SK-N-SH (cell line): ENCODE measurements at regions not wholly inside any gene's neighbourhood (a gene's known extent, or its start where the extent isn't known, plus 50 kb on each side); places are given as distances from the start of the nearest gene placed in this dataset.

ENCODE experiments used
- CTCF ChIA-PET: fragments of 300-600, 350-600 bp; formaldehyde crosslinking; extraction: SDS; loops from one replicate; lab custom pipeline; 2021; lab: Yijun Ruan, JAX
- POLR2A ChIA-PET: fragments of 350-600 bp; sonication (Branson Sonifier 250); formaldehyde crosslinking; extraction: SDS; loops from one replicate; lab custom pipeline; 2020; ENCODE audit warnings: antibody characterized with exemption, inconsistent platforms; lab: Yijun Ruan, JAX
- DNase-seq: peaks from one replicate; pipeline ENCODE4 v3.0.0; 2012
- H2AFZ ChIP-seq: fragments of 200-600 bp; sonication (generic); 2 replicates; pipeline ENCODE4 v1.8.1; 2016; ENCODE audit warnings: antibody characterized with exemption, mild to moderate bottlenecking, low read depth
- H3F3A ChIP-seq: fragments of 200-600 bp; sonication (generic); replicated peaks from 2 replicates; pipeline ENCODE3; 2016; ENCODE audit warnings: antibody characterized with exemption, mild to moderate bottlenecking; ENCODE audit not compliant: insufficient read depth
- H3K27ac ChIP-seq, 2 experiments: fragments of 200-500 bp in 1 of 2; fragments of 200-600 bp in 1 of 2; sonication (Bioruptor generic) in 1 of 2; sonication (generic), shearing (Covaris generic) in 1 of 2; 2 replicates each; pipeline versions ENCODE4 v1.5.1 to v1.6.1; 2014 to 2016; ENCODE audit warnings: low read depth in 2 of 2, inconsistent platforms in 1 of 2, low read length in 1 of 2, mild to moderate bottlenecking in 1 of 2, mixed read lengths in 1 of 2
- H3K27me3 ChIP-seq: fragments of 200-600 bp; sonication (generic), shearing (Covaris generic); 2 replicates; pipeline ENCODE4 v1.6.1; 2016; ENCODE audit warnings: mixed run types; ENCODE audit not compliant: insufficient read depth
- H3K36me3 ChIP-seq, 2 experiments: fragments of 200-500 bp in 1 of 2; fragments of 200-600 bp in 1 of 2; sonication (Bioruptor generic) in 1 of 2; sonication (generic) in 1 of 2; replicated peaks in 1 of 2; 2 replicates each; pipeline versions ENCODE3 to v1.5.1; 2014 to 2016; ENCODE audit warnings: low read length in 1 of 2, mild to moderate bottlenecking in 1 of 2; ENCODE audit not compliant: insufficient read depth in 2 of 2, control insufficient read depth in 1 of 2
- H3K4me1 ChIP-seq, 2 experiments: fragments of 200-500 bp in 1 of 2; fragments of 200-600 bp in 1 of 2; sonication (Bioruptor generic) in 1 of 2; sonication (generic), shearing (Covaris generic) in 1 of 2; 2 replicates each; pipeline versions ENCODE4 v1.5.1 to v1.6.1; 2014 to 2016; ENCODE audit warnings: low read depth in 1 of 2, low read length in 1 of 2, mixed run types in 1 of 2; ENCODE audit not compliant: insufficient read depth in 2 of 2, control insufficient read depth in 1 of 2
- H3K4me2 ChIP-seq: fragments of 200-600 bp; sonication (generic), shearing (Covaris generic); 2 replicates; pipeline ENCODE4 v1.6.1; 2017; ENCODE audit warnings: mixed run types
- H3K4me3 ChIP-seq, 2 experiments: fragments of 200-500 bp in 1 of 2; fragments of 200-600 bp in 1 of 2; sonication (Bioruptor generic) in 1 of 2; sonication (generic), shearing (Covaris generic) in 1 of 2; 2 replicates each; pipeline versions ENCODE4 v1.5.1 to v1.8.1; 2014 to 2016; ENCODE audit warnings: low read depth in 2 of 2, inconsistent platforms in 1 of 2, low read length in 1 of 2, mild to moderate bottlenecking in 1 of 2, mixed read lengths in 1 of 2, moderate library complexity in 1 of 2
- H3K79me2 ChIP-seq: fragments of 200-600 bp; sonication (generic); 2 replicates; pipeline ENCODE4 v1.8.1; 2017; ENCODE audit warnings: mild to moderate bottlenecking; ENCODE audit not compliant: insufficient read depth
- H3K9ac ChIP-seq: fragments of 200-600 bp; sonication (generic); 2 replicates; pipeline ENCODE4 v1.6.1; 2017; ENCODE audit warnings: mixed run types
- H3K9me2 ChIP-seq: fragments of 200-600 bp; sonication (generic); 2 replicates; pipeline ENCODE4 v1.6.1; 2017; ENCODE audit warnings: mixed run types
- H3K9me3 ChIP-seq: fragments of 200-600 bp; sonication (generic); 2 replicates; pipeline ENCODE4 v1.6.1; 2017; ENCODE audit warnings: mixed run types, mild to moderate bottlenecking, moderate library complexity
- H4K20me1 ChIP-seq: fragments of 200-600 bp; sonication (generic); 2 replicates; pipeline ENCODE4 v1.6.1; 2017; ENCODE audit warnings: mild to moderate bottlenecking, mixed run types; ENCODE audit not compliant: insufficient read depth
- CTCF ChIP-seq: fragments of 200-600 bp; sonication (generic); IDR thresholded peaks from 2 replicates; pipeline ENCODE4 v1.6.1; 2017; ENCODE audit warnings: antibody characterized with exemption, mild to moderate bottlenecking, moderate library complexity
- FOXJ3 ChIP-seq: sonication (generic); formaldehyde crosslinking; IDR thresholded peaks from 2 replicates; pipeline ENCODE4 v1.5.1; 2020; ENCODE audit warnings: mild to moderate bottlenecking, missing genetic modification reagents
- FOXM1 ChIP-seq: IDR thresholded peaks from 2 replicates; pipeline ENCODE4 v1.4.0; 2012; ENCODE audit warnings: low read depth, mild to moderate bottlenecking
- GABPA ChIP-seq: IDR thresholded peaks from 2 replicates; pipeline ENCODE4 v1.4.0; 2012; ENCODE audit warnings: low read depth, mild to moderate bottlenecking
- GATA2 ChIP-seq: sonication (generic); formaldehyde crosslinking; IDR thresholded peaks from 2 replicates; pipeline ENCODE4 v1.5.0; 2020; ENCODE audit warnings: mild to moderate bottlenecking, missing genetic modification reagents
- JUND ChIP-seq: IDR thresholded peaks from 2 replicates; pipeline ENCODE4 v1.4.0; 2012
- MEF2A ChIP-seq: IDR thresholded peaks from 2 replicates; pipeline ENCODE4 v1.4.0; 2012; ENCODE audit warnings: low read depth, borderline replicate concordance
- MXI1 ChIP-seq: IDR thresholded peaks from 2 replicates; pipeline ENCODE4 v1.6.1; 2012; ENCODE audit warnings: mild to moderate bottlenecking, low read depth, low read length, improper control_type of control experiment
- NFIC ChIP-seq: IDR thresholded peaks from 2 replicates; pipeline ENCODE4 v1.4.0; 2012; ENCODE audit warnings: borderline replicate concordance
- RAD21 ChIP-seq: IDR thresholded peaks from 2 replicates; pipeline ENCODE4 v1.6.1; 2012; ENCODE audit warnings: mild to moderate bottlenecking, low read length
- RCOR1 ChIP-seq: fragments of 150-350 bp; IDR thresholded peaks from 2 replicates; pipeline ENCODE4 v1.6.1; 2017; ENCODE audit warnings: antibody characterized with exemption, low read length
- REST ChIP-seq: IDR thresholded peaks from 2 replicates; pipeline ENCODE4 v1.6.1; 2012; ENCODE audit warnings: mild to moderate bottlenecking, low read depth, low read length, moderate library complexity
- RFX5 ChIP-seq: IDR thresholded peaks from 2 replicates; pipeline ENCODE4 v1.6.1; 2012; ENCODE audit warnings: mild to moderate bottlenecking, improper control_type of control experiment, low read length
- TCF12 ChIP-seq: IDR thresholded peaks from 2 replicates; pipeline ENCODE4 v1.4.0; 2012
- USF1 ChIP-seq: IDR thresholded peaks from 2 replicates; pipeline ENCODE4 v1.4.0; 2012; ENCODE audit warnings: low read depth, borderline replicate concordance
- USF2 ChIP-seq: fragments of 150-350 bp; IDR thresholded peaks from 2 replicates; pipeline ENCODE4 v1.6.1; 2017; ENCODE audit warnings: antibody characterized with exemption, low read length, low read depth, borderline replicate concordance
- YY1 ChIP-seq: IDR thresholded peaks from 2 replicates; pipeline ENCODE4 v1.4.0; 2012; ENCODE audit warnings: low read depth, mild to moderate bottlenecking
- ZBTB33 ChIP-seq: IDR thresholded peaks from 2 replicates; pipeline ENCODE4 v1.4.0; 2012; ENCODE audit warnings: low read depth, borderline replicate concordance
- WGBS: methylation state at CpG from one replicate; pipeline ENCODE4 v1.1.6; 2017; ENCODE audit warnings: low lambda C conversion rate; 5-methylcytosine and 5-hydroxymethylcytosine counted together

- TF ChIP-seq RCOR1 (no peak), GATA2 (no peak), MXI1 (no peak), NFIC (no peak), JUND (no peak), USF2 (no peak), USF1 (no peak), ZBTB33 (no peak), RAD21 (no peak), TCF12 (no peak), MEF2A (no peak), CTCF (no peak), RFX5 (no peak), FOXM1 (no peak), FOXJ3 (CRISPR knock-in tag) (no peak)
- Histone ChIP-seq H3K4me2 (no peak overlapping the region), H3K9ac (no peak overlapping the region), H3K4me3 (no peak overlapping the region), H3K4me1 (no peaks in the 10 kb centered on the region; a peak in 1 of 4 replicates), H3F3A (no peaks in the 10 kb centered on the region), H3K27me3 (no peaks in the 10 kb centered on the region), H2AFZ (no peak overlapping the region), H3K9me2 (no peaks in the 10 kb centered on the region), H3K36me3 (no peaks in the 10 kb centered on the region), H4K20me1 (no peaks in the 10 kb centered on the region), H3K27ac (no peak overlapping the region), H3K79me2 (no peaks in the 10 kb centered on the region), H3K9me3 (no peaks in the 10 kb centered on the region)
- DNase-seq, result no peak
- ChIA-PET CTCF (no interaction called here), POLR2A (no interaction called here)
- 31% methylated on average over 4 of the region's 4 CpGs for WGBS
Measured at GRCh38 chr15:29424118-29424517, 154.5 kb upstream of the NSMCE3 start.

- TF ChIP-seq RFX5 (no peak), YY1 (no peak), ZBTB33 (no peak), JUND (no peak), REST (no peak), GABPA (no peak)
- WGBS, result 17% methylated on average over 2 of the region's 2 CpGs
- no peak overlapping the region for H3K27ac ChIP-seq
- no peaks in the 10 kb centered on the region for H3K27me3 ChIP-seq
- no peaks in the 10 kb centered on the region for H3K9me2 ChIP-seq
- H3K4me3 ChIP-seq, result no peak overlapping the region
- no peaks in the 10 kb centered on the region for H3F3A ChIP-seq
- H3K9me3 ChIP-seq, result no peaks in the 10 kb centered on the region
- H3K79me2 ChIP-seq, result no peaks in the 10 kb centered on the region
- H3K9ac ChIP-seq, result no peak overlapping the region
- DNase-seq, result no peak
- CTCF ChIA-PET, result no interaction called here
- H3K36me3 ChIP-seq, result no peaks in the 10 kb centered on the region
- no peak overlapping the region for H3K4me2 ChIP-seq
- no peaks in the 10 kb centered on the region; a peak in 1 of 4 replicates for H3K4me1 ChIP-seq
- no peak overlapping the region for H2AFZ ChIP-seq
- no peaks in the 10 kb centered on the region for H4K20me1 ChIP-seq
- POLR2A ChIA-PET, result no interaction called here
Measured at GRCh38 chr15:29422606-29423005, 153.0 kb upstream of the NSMCE3 start.
